Loucy (cell line): ENCODE measurements at regions not wholly inside any gene's neighbourhood (a gene's known extent, or its start where the extent isn't known, plus 50 kb on each side); places are given as distances from the start of the nearest gene placed in this dataset.

Experiments used
- H2AFZ ChIP-seq: fragments of 200-600 bp; sonication (generic); 2 replicates; pipeline ENCODE4 v1.6.0; 2016; ENCODE audit warnings: antibody characterized with exemption, mild to moderate bottlenecking, low read length, moderate library complexity
- H3F3A ChIP-seq: fragments of 200-600 bp; 2 replicates; pipeline ENCODE4 v1.6.0; 2016; ENCODE audit warnings: antibody characterized with exemption, low read depth, mild to moderate bottlenecking
- H3K27me3 ChIP-seq: fragments of 200-600 bp; sonication (generic); 2 replicates; pipeline ENCODE4 v1.6.1; 2014; ENCODE audit warnings: low read length, mild to moderate bottlenecking; ENCODE audit not compliant: insufficient read depth, poor library complexity, severe bottlenecking
- H3K36me3 ChIP-seq: fragments of 200-600 bp; sonication (generic); 2 replicates; pipeline ENCODE4 v1.6.1; 2016; ENCODE audit warnings: low read length; ENCODE audit not compliant: insufficient read depth
- H3K4me1 ChIP-seq: fragments of 200-600 bp; sonication (generic); 2 replicates; pipeline ENCODE4 v1.5.1; 2014; ENCODE audit warnings: low read length, mild to moderate bottlenecking; ENCODE audit not compliant: insufficient read depth, poor library complexity, severe bottlenecking
- H3K4me2 ChIP-seq: fragments of 200-600 bp; sonication (generic); 2 replicates; pipeline ENCODE4 v1.6.0; 2014; ENCODE audit warnings: antibody characterized with exemption, low read length, low read depth, mild to moderate bottlenecking; ENCODE audit not compliant: poor library complexity, severe bottlenecking
- H3K4me3 ChIP-seq: fragments of 200-600 bp; sonication (generic); 2 replicates; pipeline ENCODE4 v1.5.1; 2014; ENCODE audit warnings: low read length, mild to moderate bottlenecking, mixed read lengths; ENCODE audit not compliant: poor library complexity, severe bottlenecking
- H3K79me2 ChIP-seq: fragments of 200-600 bp; sonication (generic); 2 replicates; pipeline ENCODE4 v1.6.1; 2014; ENCODE audit warnings: low read length; ENCODE audit not compliant: insufficient read depth
- H3K9ac ChIP-seq: fragments of 200-600 bp; sonication (generic); 2 replicates; pipeline ENCODE4 v1.6.0; 2014; ENCODE audit warnings: mild to moderate bottlenecking, low read depth, low read length, moderate library complexity; ENCODE audit not compliant: poor library complexity, severe bottlenecking
- H3K9me2 ChIP-seq: fragments of 200-600 bp; sonication (generic); replicated peaks from 2 replicates; pipeline ENCODE4 v1.6.1; 2016; ENCODE audit warnings: low read depth, low read length, mixed read lengths
- H3K9me3 ChIP-seq: fragments of 200-600 bp; sonication (generic); 2 replicates; pipeline ENCODE4 v1.6.1; 2014; ENCODE audit warnings: mild to moderate bottlenecking, antibody characterized with exemption, low read length, low read depth; ENCODE audit not compliant: insufficient read depth
- H4K20me1 ChIP-seq: fragments of 200-600 bp; sonication (generic); 2 replicates; pipeline ENCODE4 v1.6.0; 2014; ENCODE audit warnings: antibody characterized with exemption, low read length, mild to moderate bottlenecking; ENCODE audit not compliant: insufficient read depth, poor library complexity, severe bottlenecking
- EZH2phosphoT487 ChIP-seq: fragments of 200-600 bp; IDR thresholded peaks from 2 replicates; pipeline ENCODE4 v1.6.1; 2018; ENCODE audit warnings: antibody characterized with exemption, mild to moderate bottlenecking, moderate library complexity, borderline replicate concordance
- TF ChIP-seq, protein P1 (sequence below): fragments of 200-600 bp; sonication (generic); conservative IDR thresholded peaks from 2 replicates; pipeline ENCODE4 v1.5.1; 2014; ENCODE audit warnings: mild to moderate bottlenecking, antibody characterized with exemption, low read length

DNA sequence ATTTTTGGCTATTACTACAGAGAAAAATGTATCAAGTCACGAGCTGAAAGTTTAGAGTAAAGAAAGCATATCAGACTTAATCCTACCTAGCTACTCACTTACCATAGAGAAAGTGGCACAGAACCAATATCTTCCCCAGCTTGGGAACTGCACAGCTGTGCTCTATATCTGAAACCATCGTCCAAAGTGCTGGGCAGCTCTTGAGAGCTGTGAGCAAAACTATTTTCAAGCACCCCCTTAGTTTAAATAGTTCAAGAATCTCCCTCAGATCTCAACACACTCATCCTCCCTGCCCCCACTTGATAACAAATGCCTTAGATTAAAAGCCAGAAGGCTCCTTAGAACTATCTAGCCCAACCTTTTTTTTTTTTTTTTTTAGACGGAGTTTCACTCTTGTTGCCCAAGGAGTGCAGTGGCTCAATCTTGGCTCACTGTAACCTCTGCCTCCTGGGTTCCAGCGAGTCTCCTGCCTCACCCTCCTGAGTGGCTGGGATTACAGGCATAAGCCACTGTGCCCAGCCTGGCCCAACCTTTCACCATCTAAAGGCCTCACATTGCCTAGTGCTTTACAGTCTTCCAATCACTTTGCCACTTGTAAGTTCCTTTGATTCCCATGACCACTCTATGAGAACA, 94.2 kb upstream of the APC start:
- H3K4me1 ChIP-seq = no peaks in the 10 kb centered on the region
- no peak for TF ChIP-seq EZH2phosphoT487
- H3K9ac ChIP-seq = no peak overlapping the region
- no peaks in the 10 kb centered on the region for H3K27me3 ChIP-seq
- no peaks in the 10 kb centered on the region for H3F3A ChIP-seq
- H3K4me3 ChIP-seq = no peak overlapping the region
- no peaks in the 10 kb centered on the region for H3K36me3 ChIP-seq
- H3K9me2 ChIP-seq = no peaks in the 10 kb centered on the region
- no peak overlapping the region for H2AFZ ChIP-seq
- no peaks in the 10 kb centered on the region for H3K9me3 ChIP-seq
- H4K20me1 ChIP-seq = no peaks in the 10 kb centered on the region
- H3K4me2 ChIP-seq = no peak overlapping the region
- H3K79me2 ChIP-seq = no peaks in the 10 kb centered on the region

DNA sequence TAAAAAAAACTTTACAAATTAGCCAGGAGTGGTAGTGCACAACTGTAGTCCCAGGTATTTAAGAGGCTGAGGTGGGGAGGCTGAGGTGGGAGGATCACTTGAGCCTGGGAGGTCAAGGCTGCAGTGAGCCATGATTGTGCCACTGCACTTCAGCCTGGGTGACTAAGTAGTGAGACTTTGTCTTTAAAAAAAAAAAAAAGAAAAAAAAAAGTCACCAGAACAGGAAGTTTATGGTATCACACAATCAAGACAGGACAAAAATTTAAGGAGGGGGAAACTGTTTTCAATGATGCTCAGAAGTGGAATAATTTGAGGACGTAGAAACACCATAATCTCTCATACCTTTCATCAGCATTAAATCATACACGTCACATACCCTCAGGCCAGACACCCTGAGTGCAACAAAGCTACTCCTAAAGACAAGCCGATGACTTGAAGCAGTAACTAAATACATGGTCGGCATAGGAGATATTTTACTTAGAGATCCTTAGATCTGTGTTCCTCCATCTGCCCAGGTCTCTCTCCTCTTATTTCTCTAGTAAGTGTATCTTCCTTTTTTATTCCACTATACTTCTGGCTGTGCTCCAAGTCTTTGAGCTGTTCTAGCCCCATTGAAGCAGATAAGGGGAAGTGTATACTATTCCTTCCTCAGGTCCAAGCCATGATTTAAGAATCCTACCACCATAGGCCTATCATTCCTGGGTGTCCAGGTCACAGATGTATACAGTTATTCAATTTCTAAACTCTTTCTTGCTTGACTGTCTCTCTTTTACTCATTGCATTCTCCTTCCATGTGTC, 91.3 kb upstream of the APC start:
- Histone ChIP-seq H3K4me1 (no peaks in the 10 kb centered on the region), H4K20me1 (no peaks in the 10 kb centered on the region), H3K4me3 (no peak overlapping the region), H3K9ac (no peak overlapping the region), H3K9me2 (no peaks in the 10 kb centered on the region), H2AFZ (no peak overlapping the region), H3K9me3 (no peaks in the 10 kb centered on the region), H3F3A (no peaks in the 10 kb centered on the region), H3K4me2 (no peak overlapping the region), H3K79me2 (no peaks in the 10 kb centered on the region), H3K36me3 (no peaks in the 10 kb centered on the region), H3K27me3 (no peaks in the 10 kb centered on the region)
- TF ChIP-seq, protein P1, sequence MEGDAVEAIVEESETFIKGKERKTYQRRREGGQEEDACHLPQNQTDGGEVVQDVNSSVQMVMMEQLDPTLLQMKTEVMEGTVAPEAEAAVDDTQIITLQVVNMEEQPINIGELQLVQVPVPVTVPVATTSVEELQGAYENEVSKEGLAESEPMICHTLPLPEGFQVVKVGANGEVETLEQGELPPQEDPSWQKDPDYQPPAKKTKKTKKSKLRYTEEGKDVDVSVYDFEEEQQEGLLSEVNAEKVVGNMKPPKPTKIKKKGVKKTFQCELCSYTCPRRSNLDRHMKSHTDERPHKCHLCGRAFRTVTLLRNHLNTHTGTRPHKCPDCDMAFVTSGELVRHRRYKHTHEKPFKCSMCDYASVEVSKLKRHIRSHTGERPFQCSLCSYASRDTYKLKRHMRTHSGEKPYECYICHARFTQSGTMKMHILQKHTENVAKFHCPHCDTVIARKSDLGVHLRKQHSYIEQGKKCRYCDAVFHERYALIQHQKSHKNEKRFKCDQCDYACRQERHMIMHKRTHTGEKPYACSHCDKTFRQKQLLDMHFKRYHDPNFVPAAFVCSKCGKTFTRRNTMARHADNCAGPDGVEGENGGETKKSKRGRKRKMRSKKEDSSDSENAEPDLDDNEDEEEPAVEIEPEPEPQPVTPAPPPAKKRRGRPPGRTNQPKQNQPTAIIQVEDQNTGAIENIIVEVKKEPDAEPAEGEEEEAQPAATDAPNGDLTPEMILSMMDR = no peak
- TF ChIP-seq EZH2phosphoT487 = no peak

DNA sequence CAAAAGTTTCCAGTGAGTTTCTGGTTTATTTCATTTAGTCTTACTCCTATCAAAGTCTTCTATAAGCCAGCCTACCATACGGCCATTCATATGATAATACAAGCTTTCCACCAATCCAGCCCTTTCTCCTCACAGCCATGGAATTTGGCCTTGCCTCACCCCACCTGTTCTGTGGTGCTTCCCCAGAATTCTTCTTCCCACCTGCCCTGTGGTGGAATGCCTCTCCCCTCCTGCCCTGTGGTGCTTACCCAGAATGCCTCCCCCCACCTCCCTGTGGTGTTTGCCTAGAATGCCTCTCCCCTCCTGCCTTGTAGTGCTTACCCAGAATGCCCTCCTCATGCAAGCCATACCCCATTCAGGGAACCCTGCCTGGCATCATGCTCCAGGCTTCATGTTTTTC, 90.3 kb upstream of the APC start:
- H3K4me2 ChIP-seq = no peak overlapping the region
- H3K36me3 ChIP-seq = no peaks in the 10 kb centered on the region
- H2AFZ ChIP-seq = no peak overlapping the region
- no peaks in the 10 kb centered on the region for H3K9me3 ChIP-seq
- no peaks in the 10 kb centered on the region for H3K4me1 ChIP-seq
- H3K9ac ChIP-seq = no peak overlapping the region
- no peaks in the 10 kb centered on the region for H4K20me1 ChIP-seq
- H3F3A ChIP-seq = no peaks in the 10 kb centered on the region
- H3K79me2 ChIP-seq = no peaks in the 10 kb centered on the region
- no peak overlapping the region for H3K4me3 ChIP-seq
- H3K27me3 ChIP-seq = no peaks in the 10 kb centered on the region
- no peaks in the 10 kb centered on the region for H3K9me2 ChIP-seq
- TF ChIP-seq, protein P1 = no peak
- no peak for TF ChIP-seq EZH2phosphoT487
